Vagina (tissue), 2 donors: ENCODE measurements at regions not wholly inside any gene's neighbourhood (a gene's known extent, or its start where the extent isn't known, plus 50 kb on each side); places are given as distances from the start of the nearest gene placed in this dataset.
A peak's percentile ranks its signal among the peaks of the same experiment; 100 is the strongest.

Source experiments
- DNase-seq, 2 donors: peaks; one replicate each; pipeline ENCODE4 v3.0.0-alpha.2; 2017; ENCODE audit errors: extremely low spot score in 2 of 2
- H3K27ac ChIP-seq: fragments of 200-600 bp; sonication (generic); one replicate; pipeline ENCODE4 v1.5.1; 2019
- H3K27me3 ChIP-seq: fragments of 200-600 bp; sonication (generic); one replicate; pipeline ENCODE4 v1.5.1; 2019
- H3K36me3 ChIP-seq, 2 donors: fragments of 200-600 bp; sonication (generic); one replicate each; pipeline ENCODE4 v1.5.1; 2017 to 2019
- H3K4me1 ChIP-seq: fragments of 200-600 bp; sonication (generic); one replicate; pipeline ENCODE4 v1.5.1; 2019
- H3K4me3 ChIP-seq, 2 donors: fragments of 200-600 bp; sonication (generic); 1 replicate in 1 of 2; 2 replicates in 1 of 2; pipeline ENCODE4 v1.5.1; 2016 to 2019
- H3K9me3 ChIP-seq: fragments of 200-600 bp; sonication (generic); one replicate; pipeline ENCODE4 v1.5.1; 2019
- POLR2A ChIP-seq, 2 donors: fragments of 450-650 bp; IDR thresholded peaks; one replicate each; pipeline ENCODE4 v1.6.1; 2017; ENCODE audit warnings: antibody characterized with exemption in 2 of 2, mild to moderate bottlenecking in 2 of 2, moderate library complexity in 2 of 2
- POLR2AphosphoS5 ChIP-seq, 2 donors: sonication (generic); formaldehyde crosslinking; IDR thresholded peaks; one replicate each; pipeline ENCODE4 v1.9.0; 2017; ENCODE audit warnings: antibody characterized with exemption in 2 of 2, mild to moderate bottlenecking in 2 of 2, low read depth in 1 of 2; ENCODE audit not compliant: insufficient read depth in 1 of 2
- intact Hi-C: fragments of 100-400 bp; cut with DNase I; formaldehyde crosslinking; loops from one replicate; pipeline ENCODE4 v1.15.1; 2023
- TF ChIP-seq, protein P1 (sequence below), 3 experiments: fragments of 450-650 bp in 2 of 3; fragments of 200-600 bp in 1 of 3; sonication (generic) in 1 of 3; IDR thresholded peaks; one replicate each; pipeline ENCODE4 v1.5.1; 2017 to 2019; ENCODE audit warnings: antibody characterized with exemption in 3 of 3, mild to moderate bottlenecking in 2 of 3, moderate library complexity in 2 of 3

DNA sequence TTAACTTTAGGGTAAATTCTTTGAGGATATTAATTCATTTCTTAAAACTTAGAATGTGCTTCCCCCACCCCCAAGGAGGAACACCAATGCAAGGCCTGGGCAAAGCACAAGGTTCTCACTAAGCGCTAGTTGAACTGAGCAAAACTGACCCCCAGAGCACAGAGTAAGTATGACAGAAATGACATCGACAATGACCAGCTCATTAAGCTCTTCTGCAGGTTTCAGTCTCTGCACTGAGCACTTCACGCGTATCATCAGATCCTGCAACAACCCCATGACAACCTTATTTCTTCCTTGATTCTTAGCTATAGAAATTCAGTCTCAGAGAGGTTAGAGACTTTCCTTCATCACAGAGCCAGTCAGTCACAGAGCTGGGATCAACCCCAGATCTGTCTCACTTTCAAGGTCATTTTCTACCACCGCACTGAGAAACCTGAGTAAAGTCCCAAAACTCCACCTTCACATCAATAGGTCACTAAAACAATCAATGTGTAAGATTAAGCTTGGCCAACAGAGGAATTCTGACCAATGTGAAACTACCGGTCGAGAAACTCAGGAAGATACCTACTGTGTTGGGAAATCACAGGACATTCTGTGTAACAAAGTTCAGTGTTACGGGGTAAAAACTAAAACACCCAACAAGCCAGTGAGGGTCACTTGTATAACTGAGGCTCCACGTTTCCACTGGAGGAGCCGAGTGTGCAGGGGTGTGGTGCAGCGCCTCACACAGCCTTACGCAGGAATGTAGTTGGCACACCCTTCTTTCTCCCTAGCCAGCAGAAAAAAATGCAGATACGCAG lies 129.0 kb upstream of the FOXQ1 start:
- no peak for TF ChIP-seq POLR2AphosphoS5 (IDR thresholded peaks at IDR 0.05; ENCODE audit: insufficient read depth in 1 of 2, low read depth in 1 of 2)
- no peak for TF ChIP-seq POLR2A (IDR thresholded peaks at IDR 0.05)
- TF ChIP-seq, protein P1, sequence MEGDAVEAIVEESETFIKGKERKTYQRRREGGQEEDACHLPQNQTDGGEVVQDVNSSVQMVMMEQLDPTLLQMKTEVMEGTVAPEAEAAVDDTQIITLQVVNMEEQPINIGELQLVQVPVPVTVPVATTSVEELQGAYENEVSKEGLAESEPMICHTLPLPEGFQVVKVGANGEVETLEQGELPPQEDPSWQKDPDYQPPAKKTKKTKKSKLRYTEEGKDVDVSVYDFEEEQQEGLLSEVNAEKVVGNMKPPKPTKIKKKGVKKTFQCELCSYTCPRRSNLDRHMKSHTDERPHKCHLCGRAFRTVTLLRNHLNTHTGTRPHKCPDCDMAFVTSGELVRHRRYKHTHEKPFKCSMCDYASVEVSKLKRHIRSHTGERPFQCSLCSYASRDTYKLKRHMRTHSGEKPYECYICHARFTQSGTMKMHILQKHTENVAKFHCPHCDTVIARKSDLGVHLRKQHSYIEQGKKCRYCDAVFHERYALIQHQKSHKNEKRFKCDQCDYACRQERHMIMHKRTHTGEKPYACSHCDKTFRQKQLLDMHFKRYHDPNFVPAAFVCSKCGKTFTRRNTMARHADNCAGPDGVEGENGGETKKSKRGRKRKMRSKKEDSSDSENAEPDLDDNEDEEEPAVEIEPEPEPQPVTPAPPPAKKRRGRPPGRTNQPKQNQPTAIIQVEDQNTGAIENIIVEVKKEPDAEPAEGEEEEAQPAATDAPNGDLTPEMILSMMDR (IDR thresholded peaks at IDR 0.05) = no peak
- intact Hi-C loops = no loop called here
- no peaks in the 10 kb centered on the region for H3K27me3 ChIP-seq
- H3K4me3 ChIP-seq = no peak overlapping the region
- H3K36me3 ChIP-seq = no peaks in the 10 kb centered on the region
- H3K9me3 ChIP-seq = no peaks in the 10 kb centered on the region
- H3K4me1 ChIP-seq = peaks cover 11% of the 10 kb centered on the region
- no peak for DNase-seq
- no peak overlapping the region for H3K27ac ChIP-seq

DNA sequence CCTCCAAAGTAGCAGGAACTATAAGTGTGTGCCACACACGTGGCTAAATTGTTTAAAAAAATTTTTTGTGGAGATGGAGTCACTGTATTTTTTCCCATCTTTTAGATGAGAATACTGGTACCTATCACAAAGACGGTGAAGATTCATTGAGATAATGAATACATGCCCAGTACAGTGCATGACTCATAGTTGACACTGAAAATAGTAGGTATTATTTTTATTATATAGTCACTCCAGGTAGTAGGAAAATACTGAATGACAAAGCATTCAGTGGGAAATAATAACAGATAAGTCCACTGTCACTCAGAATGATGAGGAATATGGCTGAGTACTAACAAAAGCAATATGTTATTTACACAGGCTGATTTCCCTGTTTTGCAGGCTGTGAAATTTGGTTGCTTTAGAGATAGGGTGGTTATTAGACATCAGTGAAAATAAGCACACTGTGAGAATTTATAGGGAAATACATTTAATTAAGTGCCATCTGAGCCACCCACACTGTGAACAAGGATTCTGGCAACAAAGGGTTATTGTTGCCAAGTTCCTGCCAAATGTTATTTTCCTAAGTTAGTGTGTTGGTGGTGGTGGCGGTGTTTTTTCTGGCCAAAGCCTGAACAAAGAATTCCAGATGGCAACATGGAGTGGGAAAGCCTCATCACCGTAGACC lies 129.8 kb upstream of the FOXQ1 start:
- no peaks in the 10 kb centered on the region for H3K36me3 ChIP-seq
- no peak overlapping the region for H3K27ac ChIP-seq
- no peaks in the 10 kb centered on the region for H3K27me3 ChIP-seq
- H3K4me1 ChIP-seq = peaks cover 11% of the 10 kb centered on the region
- H3K9me3 ChIP-seq = no peaks in the 10 kb centered on the region
- intact Hi-C loops = no loop called here
- no peak for DNase-seq
- TF ChIP-seq, protein P1 (IDR thresholded peaks at IDR 0.05) = no peak
- peak in 1 of 2 donors; percentile 40 for TF ChIP-seq POLR2AphosphoS5 (IDR thresholded peaks at IDR 0.05; ENCODE audit: insufficient read depth in 1 of 2, low read depth in 1 of 2)
- no peak for TF ChIP-seq POLR2A (IDR thresholded peaks at IDR 0.05)
- no peak overlapping the region for H3K4me3 ChIP-seq

DNA sequence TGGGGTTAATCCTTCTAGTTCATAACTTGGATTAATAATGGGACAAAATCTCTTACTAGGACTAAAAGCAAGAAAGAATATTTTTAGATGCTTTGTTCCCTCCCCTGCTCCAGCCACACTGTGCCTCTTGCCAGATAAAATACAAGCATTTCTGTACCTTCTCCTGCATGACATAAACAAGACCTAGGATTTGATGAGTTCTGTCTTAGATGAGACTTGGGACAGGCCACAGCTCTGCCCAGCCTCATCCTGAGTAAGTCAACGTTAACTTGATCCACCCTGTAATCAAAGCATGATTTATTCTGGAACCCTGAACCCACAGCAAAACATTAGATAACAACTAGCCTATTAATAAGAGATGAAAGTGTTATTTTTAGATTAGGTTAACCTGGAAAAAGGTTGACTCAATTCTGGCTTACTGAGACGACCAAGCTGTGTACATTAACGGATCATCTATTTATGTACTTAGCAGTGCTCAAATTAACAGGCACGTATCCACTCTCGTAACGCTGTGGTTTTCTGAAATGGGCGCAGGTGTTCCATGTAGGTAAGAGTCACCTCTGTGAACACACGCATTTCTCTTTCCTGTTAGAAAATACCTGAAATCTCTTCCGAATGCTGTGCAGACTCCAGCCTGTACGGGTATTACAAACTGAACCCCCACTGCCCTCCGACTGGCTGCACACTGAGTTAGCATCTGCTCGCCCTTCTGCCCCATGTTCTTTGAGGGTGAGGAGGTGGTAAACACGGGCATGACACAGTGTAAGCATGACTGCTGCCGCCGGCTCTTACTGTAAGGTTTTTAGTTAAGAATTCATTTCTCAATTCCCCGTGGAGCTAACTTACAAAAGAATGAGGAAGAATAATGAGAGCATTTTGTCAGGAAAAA lies 132.1 kb upstream of the FOXQ1 start:
- no peak overlapping the region for H3K4me3 ChIP-seq
- H3K4me1 ChIP-seq = peaks cover 11% of the 10 kb centered on the region
- intact Hi-C loops = no loop called here
- no peaks in the 10 kb centered on the region for H3K9me3 ChIP-seq
- H3K36me3 ChIP-seq = no peaks in the 10 kb centered on the region
- no peaks in the 10 kb centered on the region for H3K27me3 ChIP-seq
- no peak for DNase-seq
- TF ChIP-seq POLR2AphosphoS5 (IDR thresholded peaks at IDR 0.05; ENCODE audit: insufficient read depth in 1 of 2, low read depth in 1 of 2) = no peak
- TF ChIP-seq, protein P1 (IDR thresholded peaks at IDR 0.05) = no peak
- no peak for TF ChIP-seq POLR2A (IDR thresholded peaks at IDR 0.05)
- H3K27ac ChIP-seq = no peak overlapping the region

DNA sequence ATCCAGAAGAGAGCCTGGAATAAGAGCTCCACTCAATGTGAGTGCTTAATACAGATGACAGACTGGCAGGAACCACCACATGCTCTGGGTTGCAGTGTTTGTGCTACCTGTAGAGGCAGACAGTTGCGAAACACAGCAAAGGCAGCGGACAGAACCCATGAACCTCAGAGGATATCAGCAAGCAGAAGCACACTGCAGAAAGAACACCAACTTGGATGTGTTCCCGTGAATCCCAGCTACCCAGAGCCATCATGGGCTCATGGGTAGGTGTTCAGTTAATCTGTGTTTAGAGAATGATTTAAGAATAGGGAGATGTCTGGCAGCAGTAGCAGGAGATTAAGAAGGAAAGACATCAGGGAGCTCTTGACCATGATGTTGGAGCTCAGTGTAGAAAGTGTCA lies 133.3 kb upstream of the FOXQ1 start:
- DNase-seq = no peak
- Histone ChIP-seq H3K36me3 (no peaks in the 10 kb centered on the region), H3K4me3 (no peak overlapping the region), H3K27me3 (no peaks in the 10 kb centered on the region), H3K9me3 (no peaks in the 10 kb centered on the region), H3K27ac (no peak overlapping the region), H3K4me1 (peaks cover 11% of the 10 kb centered on the region)
- intact Hi-C loops = no loop called here
- no peak for TF ChIP-seq POLR2AphosphoS5 (IDR thresholded peaks at IDR 0.05; ENCODE audit: insufficient read depth in 1 of 2, low read depth in 1 of 2)
- no peak for TF ChIP-seq POLR2A (IDR thresholded peaks at IDR 0.05)
- TF ChIP-seq, protein P1 (IDR thresholded peaks at IDR 0.05) = no peak
